NCI-H345 treated with DMSO at 0.1 percent for 48 hours (cell line): ENCODE measurements at regions not wholly inside any gene's neighbourhood (a gene's known extent, or its start where the extent isn't known, plus 50 kb on each side); places are given as distances from the start of the nearest gene placed in this dataset.
"Not testable (repeated sequence)": the region's sequence is repeated elsewhere in the genome, so short reads cannot be mapped to it uniquely, and the experiment has no call there.

Experiments used
- DNase-seq: peaks from one replicate; lab custom pipeline; 2025; ENCODE audit not compliant: unreplicated experiment; lab: John Stamatoyannopoulos, UW

DNA sequence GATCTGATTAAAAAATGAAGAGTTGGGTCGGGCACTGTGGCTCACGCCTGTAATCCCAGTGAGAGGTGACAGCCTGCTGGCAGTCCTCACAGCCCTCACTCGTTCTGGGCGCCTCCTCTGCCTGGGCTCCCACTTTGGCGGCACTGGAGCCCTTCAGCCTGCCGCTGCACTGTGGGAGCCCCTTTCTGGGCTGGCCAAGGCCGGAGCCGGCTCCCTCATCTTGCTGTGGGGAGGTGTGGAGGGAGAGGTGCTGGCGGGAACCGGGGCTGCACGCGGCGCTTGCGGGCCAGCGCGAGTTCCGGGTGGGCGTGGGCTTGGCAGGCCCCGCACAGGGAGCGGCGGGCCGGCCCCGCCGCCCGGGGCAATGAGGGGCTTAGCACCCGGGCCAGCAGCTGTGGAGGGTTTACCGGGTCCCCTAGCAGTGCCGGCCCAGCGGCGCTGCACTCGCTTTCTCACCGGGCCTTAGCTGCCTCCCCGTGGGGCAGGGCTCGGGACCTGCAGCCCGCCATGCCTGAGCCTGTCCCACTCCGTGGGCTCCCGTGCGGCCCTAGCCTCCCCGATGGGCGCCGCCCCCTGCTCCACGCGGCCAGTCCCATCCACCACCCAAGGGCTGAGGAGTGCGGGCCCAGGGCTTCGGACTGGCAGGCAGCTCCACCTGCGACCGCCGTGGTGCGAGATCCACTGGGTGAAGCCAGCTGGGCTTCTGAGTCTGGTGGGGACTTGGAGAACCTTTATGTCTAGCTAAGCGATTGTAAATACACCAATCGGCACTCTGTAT, 534.1 kb upstream of the ARRDC3 start:
- not testable (repeated sequence) for DNase-seq

DNA sequence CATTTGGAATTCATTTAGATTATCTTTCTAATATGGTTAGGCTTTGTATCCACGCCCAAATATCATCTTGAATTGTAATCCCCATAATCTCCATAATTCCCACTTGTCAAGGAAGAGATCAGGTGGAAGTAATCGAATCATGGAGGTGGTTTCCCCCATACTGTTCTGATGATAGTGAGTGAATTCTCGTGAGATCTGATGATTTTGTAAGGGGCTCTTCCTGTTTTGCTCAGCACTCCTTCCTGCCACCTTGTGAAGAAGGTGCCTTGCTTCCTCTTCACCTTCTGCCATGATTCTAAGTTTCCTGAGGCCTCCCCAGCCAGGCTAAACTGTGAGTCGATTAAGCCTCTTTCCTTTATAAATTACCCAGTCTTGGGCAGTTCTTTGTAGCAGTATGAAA, 527.5 kb upstream of the ARRDC3 start:
- DNase-seq, result no peak

- DNase-seq, result no peak
Observed at GRCh38 chr5:91910247-91910646, 527.1 kb upstream of the ARRDC3 start.

DNA sequence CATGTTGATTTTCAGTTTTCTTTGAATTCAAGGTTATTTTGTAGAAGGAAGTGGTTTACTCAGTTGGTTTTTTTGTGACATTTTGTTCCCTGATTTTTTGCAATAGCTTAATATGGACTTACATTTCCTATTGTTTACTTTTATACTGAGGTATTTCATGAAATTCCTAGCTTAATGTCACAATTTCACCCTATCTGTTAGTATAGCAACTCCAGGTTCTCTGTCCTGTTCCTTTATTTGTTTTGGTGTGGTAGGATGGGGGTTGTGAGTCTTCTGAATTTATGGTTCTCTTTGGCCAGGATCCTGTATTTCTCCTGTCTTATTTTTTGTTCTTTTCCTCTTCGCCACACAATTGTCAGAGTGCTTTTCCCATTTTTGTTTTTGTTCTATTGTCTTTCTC, 523.4 kb upstream of the ARRDC3 start:
- no peak for DNase-seq

- no peak for DNase-seq
Observed at GRCh38 chr5:91906027-91906426, 522.9 kb upstream of the ARRDC3 start.

GRCh38 chr5:91898898-91899297, 515.8 kb upstream of the ARRDC3 start:
- DNase-seq, result no peak

DNA sequence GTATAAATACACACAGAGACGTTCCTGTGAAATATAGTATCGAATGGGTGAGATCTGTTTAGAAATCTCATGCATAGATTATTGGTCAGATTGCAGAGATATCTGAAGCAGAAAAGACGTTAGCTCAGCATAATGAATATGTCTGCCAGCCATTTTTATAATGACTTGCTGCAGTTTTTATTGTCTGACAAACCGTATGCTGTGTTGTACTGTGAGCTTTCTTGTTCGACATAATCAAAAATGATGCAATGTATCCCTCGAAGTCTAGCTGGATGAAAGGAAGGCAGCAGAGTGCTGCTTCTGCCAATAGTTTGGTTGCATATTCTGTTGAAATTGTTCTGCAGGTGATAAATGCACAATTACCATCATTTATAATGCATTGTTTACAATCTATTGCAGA, 514.9 kb upstream of the ARRDC3 start:
- no peak for DNase-seq

DNA sequence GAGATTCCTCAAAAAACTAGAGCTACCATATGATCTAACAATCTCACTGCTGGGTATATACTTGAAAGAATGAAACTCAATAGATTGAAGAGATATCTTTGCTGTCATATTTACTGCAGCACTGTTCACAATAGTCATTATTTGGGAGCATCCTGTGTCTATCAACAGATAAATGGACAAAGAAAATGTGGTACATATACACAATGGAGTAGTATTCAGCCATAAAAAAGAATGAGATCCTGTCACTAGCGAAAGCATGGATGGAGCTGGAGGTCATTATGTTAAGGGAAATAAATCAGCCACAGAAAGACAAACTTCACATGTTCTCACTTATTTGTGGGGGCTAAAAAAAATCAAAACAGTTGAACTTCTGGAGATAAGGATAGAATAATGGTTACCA, 505.7 kb upstream of the ARRDC3 start:
- no peak for DNase-seq

DNA sequence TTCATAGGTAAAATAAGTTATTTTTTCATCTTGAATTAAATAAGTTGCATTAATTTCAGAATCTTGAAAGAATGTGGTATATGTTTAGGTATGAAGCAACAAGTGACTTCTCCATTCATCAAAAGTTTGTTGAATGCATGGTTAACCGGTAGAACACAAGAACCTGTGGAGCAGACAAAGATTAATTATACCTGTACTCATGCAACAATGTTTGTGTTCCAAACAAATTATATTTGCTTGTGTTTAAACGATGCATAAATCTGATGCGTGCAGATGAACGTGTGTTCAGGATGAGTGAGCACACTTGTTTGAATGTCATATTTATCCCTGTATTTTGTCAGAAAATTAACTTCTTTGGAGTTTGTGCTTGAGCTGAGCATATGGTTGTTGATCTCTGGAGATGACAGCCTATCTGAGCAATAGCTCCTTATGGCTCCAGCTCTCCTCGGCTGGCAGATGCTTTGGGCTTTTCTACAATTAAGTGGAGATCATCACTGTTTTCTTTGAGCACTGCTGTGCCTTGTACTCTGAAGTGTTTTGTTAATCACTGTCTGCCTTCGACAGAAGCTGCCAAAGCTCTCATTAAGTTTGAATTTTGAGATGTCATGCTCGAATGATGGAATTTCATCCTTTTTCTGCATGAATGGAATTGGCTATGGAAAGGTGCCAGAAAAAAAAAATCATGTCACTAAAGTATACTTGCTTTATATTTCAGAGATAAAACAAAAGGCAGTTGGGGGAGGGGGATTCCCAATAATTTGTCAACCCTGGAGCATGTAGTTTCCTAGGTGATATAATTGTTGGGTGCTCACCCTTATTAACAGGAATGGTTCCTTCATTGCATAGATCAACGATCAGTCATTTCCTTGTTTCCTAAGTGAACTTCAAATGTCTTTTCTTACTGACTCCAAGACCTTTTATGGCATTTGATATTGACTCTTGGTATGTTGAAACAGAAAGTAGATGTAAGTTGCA, 502.5 kb upstream of the ARRDC3 start:
- DNase-seq, result no peak

GRCh38 chr5:91884036-91884435, 500.9 kb upstream of the ARRDC3 start:
- no peak for DNase-seq

- DNase-seq, result peak; percentile 36
Observed at GRCh38 chr5:91875196-91875779, 492.2 kb upstream of the ARRDC3 start.

DNA sequence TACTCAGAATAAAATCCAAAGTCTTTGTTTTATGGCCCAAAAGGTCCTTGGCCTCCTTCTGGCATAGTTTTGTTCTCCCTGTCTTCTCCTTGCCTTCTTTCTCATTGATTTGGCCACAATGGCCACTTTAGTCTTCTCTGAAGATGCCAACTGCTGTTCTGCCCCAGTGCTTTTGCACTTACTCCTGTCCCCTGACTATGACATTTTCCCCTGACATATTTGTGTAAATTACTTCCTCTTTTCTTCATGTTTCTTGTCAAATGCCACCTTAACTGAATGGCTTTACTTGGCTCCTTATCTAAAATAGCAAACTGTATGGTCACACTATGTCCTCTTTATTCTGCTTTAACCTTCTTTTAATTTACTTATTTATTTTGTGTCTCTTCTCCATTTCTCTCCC, 484.7 kb upstream of the ARRDC3 start:
- DNase-seq, result no peak

- DNase-seq, result no peak
Observed at GRCh38 chr5:91865915-91866314, 482.8 kb upstream of the ARRDC3 start.

DNA sequence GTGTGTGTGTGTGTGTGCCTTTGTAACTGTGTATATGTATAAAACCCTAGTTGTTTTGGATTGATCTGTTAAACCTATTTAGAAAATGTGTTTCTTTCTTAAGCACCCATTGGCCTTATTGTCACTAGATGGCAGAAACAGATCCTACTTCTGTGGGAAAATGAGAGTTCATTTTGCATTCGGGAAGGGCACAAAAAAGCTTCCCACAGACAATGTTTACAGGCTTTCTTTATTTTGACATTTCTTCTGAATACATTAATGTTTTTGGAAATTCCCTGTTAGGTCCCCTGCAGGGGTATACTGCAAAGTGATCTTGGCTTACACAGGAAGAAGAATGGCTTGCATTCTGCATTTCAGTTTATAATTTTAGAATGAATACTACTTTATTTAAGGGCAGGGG, 481.8 kb upstream of the ARRDC3 start:
- no peak for DNase-seq

DNA sequence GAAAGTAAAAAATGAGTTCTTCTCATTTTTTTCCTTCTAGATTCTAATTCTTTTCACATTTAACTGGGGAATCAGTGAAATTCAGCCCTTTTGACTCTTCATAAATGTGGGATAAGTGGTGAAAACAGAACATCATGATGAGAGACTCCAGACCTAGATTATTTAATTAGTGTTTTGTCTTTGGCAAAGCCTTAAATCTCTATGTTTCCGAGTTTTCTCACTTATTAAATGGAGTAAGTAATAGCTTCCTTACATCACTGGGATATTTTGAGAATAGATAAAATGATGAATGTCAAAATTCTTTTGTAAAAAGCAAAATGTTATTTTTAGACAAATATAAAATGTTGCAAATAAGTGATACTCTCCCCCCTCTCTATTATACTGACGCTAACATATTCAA, 468.6 kb upstream of the ARRDC3 start:
- no peak for DNase-seq

DNA sequence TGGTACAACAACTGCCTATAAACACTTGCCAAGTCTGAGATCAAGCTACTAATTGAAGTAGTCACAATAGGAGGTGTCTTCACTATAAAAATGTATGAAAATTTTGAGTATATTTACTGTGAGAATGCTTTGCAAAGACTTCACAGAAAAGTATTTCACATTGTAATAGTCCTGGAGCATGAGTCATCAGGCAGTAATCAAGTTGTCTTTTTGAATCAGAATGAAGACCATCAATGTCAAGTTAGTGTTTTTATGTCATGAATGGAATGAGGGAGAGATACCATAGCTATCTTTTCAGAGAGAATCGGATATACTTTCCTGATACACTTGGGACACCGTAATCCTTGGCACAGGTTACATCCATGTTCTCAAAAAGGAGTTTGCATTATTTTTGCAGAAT, 466.9 kb upstream of the ARRDC3 start:
- no peak for DNase-seq

DNA sequence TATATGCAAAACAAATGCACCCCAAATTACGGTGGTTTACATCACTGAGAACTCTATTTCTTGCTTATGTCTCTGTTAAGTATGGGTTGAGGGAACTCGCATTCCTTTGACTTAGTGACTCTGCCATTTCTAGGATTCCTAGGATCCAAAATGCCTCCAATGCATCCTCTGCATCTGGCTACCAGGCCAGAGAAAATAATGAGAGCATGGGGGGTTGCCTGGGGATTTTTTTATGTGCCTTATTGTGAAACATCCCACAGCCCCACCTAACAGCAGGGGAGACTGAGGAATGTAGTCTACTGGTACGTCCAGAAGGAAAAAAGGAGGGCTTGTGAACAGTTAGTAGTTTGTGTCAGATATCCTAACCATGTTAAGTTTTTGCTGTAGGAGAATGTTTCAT, 466.0 kb upstream of the ARRDC3 start:
- no peak for DNase-seq

DNA sequence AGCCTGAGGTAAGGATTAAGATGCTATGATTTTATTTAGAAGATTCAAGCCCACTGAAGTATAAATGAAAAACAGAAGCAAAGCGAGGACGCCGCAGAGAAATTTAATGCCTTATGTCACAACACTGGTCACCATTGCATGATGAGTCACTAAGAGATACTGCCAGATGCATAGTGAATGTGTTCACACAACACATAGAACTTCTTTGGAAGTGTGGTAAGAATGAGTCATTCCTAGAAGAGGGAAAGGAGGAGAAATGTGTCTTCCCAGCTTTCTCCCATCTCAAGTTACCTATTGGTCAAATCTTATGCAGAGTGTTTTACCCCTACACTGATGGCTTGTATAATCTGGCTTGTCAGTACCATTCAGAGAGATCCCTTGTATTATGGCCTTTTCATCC, 465.3 kb upstream of the ARRDC3 start:
- DNase-seq, result no peak

GRCh38 chr5:91841423-91841822, 458.3 kb upstream of the ARRDC3 start:
- no peak for DNase-seq

- no peak for DNase-seq
Observed at GRCh38 chr5:91840412-91840811, 457.3 kb upstream of the ARRDC3 start.

DNA sequence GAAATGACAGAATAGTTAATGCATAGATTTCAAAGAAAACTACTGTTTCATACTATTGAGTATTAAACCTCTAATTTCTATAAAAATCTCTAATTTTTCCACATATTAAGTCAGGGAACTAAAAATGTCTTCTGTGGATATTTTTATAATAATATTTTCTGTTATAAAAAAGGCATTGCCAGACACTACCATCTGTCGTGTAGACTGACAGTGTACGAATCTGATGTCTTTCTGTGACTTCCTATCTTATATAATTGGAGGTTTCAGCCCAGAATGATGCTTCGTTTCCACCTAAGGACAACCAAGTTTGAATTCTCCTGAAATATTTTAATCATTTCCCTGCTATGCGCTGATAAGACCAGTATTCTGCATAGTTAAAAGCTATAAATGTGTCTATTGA, 456.6 kb upstream of the ARRDC3 start:
- no peak for DNase-seq

GRCh38 chr5:91839233-91839632, 456.1 kb upstream of the ARRDC3 start:
- no peak for DNase-seq
